HG02798 (cell line): ENCODE measurements at regions not wholly inside any gene's neighbourhood (a gene's known extent, or its start where the extent isn't known, plus 50 kb on each side); places are given as distances from the start of the nearest gene placed in this dataset.

Source experiments
- ATAC-seq: cut with Tn5 transposase; IDR thresholded peaks from one replicate; pipeline ENCODE4 v1.9.1; 2021; ENCODE audit warnings: mild to moderate bottlenecking; ENCODE audit not compliant: unreplicated experiment, poor library complexity

GRCh38 chr5:3931976-3932375, 336.3 kb downstream of the IRX1 start:
- no peak for ATAC-seq

GRCh38 chr5:3933536-3933935, 337.9 kb downstream of the IRX1 start:
- ATAC-seq: no peak

- no peak for ATAC-seq
Observed at GRCh38 chr5:3933966-3934365, 338.3 kb downstream of the IRX1 start.

- no peak for ATAC-seq
Observed at GRCh38 chr5:3943859-3944258, 348.2 kb downstream of the IRX1 start.

GRCh38 chr5:3944930-3945329, 349.3 kb downstream of the IRX1 start:
- no peak for ATAC-seq

- no peak for ATAC-seq
Observed at GRCh38 chr5:3948838-3949237, 353.2 kb downstream of the IRX1 start.

GRCh38 chr5:3954199-3954598, 358.6 kb downstream of the IRX1 start:
- no peak for ATAC-seq

GRCh38 chr5:3954633-3955032, 359.0 kb downstream of the IRX1 start:
- ATAC-seq: no peak

- no peak for ATAC-seq
Observed at GRCh38 chr5:3957658-3958057, 362.0 kb downstream of the IRX1 start.

GRCh38 chr5:3958389-3958788, 362.8 kb downstream of the IRX1 start:
- no peak for ATAC-seq

GRCh38 chr5:3962113-3962512, 366.5 kb downstream of the IRX1 start:
- no peak for ATAC-seq

GRCh38 chr5:3963652-3964051, 368.0 kb downstream of the IRX1 start:
- no peak for ATAC-seq

- ATAC-seq: no peak
Observed at GRCh38 chr5:3980156-3980555, 384.5 kb downstream of the IRX1 start.

- ATAC-seq: no peak
Observed at GRCh38 chr5:3987867-3988266, 392.2 kb downstream of the IRX1 start.

GRCh38 chr5:3993856-3994473, 398.3 kb downstream of the IRX1 start:
- no peak for ATAC-seq

GRCh38 chr5:3994628-3995027, 399.0 kb downstream of the IRX1 start:
- no peak for ATAC-seq

- no peak for ATAC-seq
Observed at GRCh38 chr5:3995954-3996619, 400.5 kb downstream of the IRX1 start.

- no peak for ATAC-seq
Observed at GRCh38 chr5:3996707-3997336, 401.2 kb downstream of the IRX1 start.

- ATAC-seq: no peak
Observed at GRCh38 chr5:3997670-3998069, 402.0 kb downstream of the IRX1 start.

GRCh38 chr5:3999929-4000328, 404.3 kb downstream of the IRX1 start:
- no peak for ATAC-seq

- ATAC-seq: no peak
Observed at GRCh38 chr5:4001004-4001403, 405.4 kb downstream of the IRX1 start.
